Caco-2 (cell line): ENCODE measurements at regions not wholly inside any gene's neighbourhood (a gene's known extent, or its start where the extent isn't known, plus 50 kb on each side); places are given as distances from the start of the nearest gene placed in this dataset.

Source experiments
- BruUV-seq: library from RNA; stranded (reverse); fragments of 400-500 nt; replicated peaks from 2 replicates; lab custom pipeline; 2021; lab: Mats Ljungman, UMichigan
- CTCF ChIA-PET: fragments of 300-600 bp; sonication (Branson Sonifier 250); formaldehyde crosslinking; loops from one replicate; lab custom pipeline; 2022; ENCODE audit warnings: antibody characterized with exemption; lab: Charles Lee
- POLR2A ChIA-PET: fragments of 300-600 bp; sonication (Branson Sonifier 250); formaldehyde crosslinking; loops from one replicate; lab custom pipeline; 2022; ENCODE audit warnings: antibody characterized with exemption; lab: Charles Lee
- DNase-seq, 2 experiments: peaks; one replicate each; pipeline versions ENCODE4 v3.0.0 to v3.0.0-alpha.2; 2020 to 2022
- H3K27me3 ChIP-seq: replicated peaks from 2 replicates; pipeline ENCODE4 v1.6.0; 2011; ENCODE audit warnings: low read length; ENCODE audit not compliant: control insufficient read depth, insufficient read depth
- H3K36me3 ChIP-seq: 2 replicates; pipeline ENCODE4 v1.5.1; 2011; ENCODE audit warnings: low read length; ENCODE audit not compliant: control insufficient read depth, insufficient read depth
- H3K4me1 ChIP-seq: fragments of 250-450 bp; sonication (Bioruptor Pico); 2 replicates; pipeline ENCODE4 v1.5.1; 2020; ENCODE audit warnings: mild to moderate bottlenecking
- H3K4me3 ChIP-seq: 2 replicates; pipeline ENCODE4 v1.5.1; 2011; ENCODE audit warnings: low read depth, mild to moderate bottlenecking, control low read depth, low read length
- H3K9me3 ChIP-seq: fragments of 250-450 bp; sonication (Bioruptor Pico); 2 replicates; pipeline ENCODE4 v1.5.1; 2020; ENCODE audit warnings: mild to moderate bottlenecking, moderate library complexity
- H3K27ac Mint-ChIP-seq: one replicate; pipeline ENCODE4 v1.8.0; 2022; ENCODE audit warnings: mixed read lengths; ENCODE audit not compliant: unreplicated experiment
- H3K27me3 Mint-ChIP-seq: one replicate; pipeline ENCODE4 v1.8.0; 2022; ENCODE audit warnings: mixed read lengths; ENCODE audit not compliant: insufficient read depth, unreplicated experiment
- H3K36me3 Mint-ChIP-seq: one replicate; pipeline ENCODE4 v1.8.0; 2022; ENCODE audit warnings: mild to moderate bottlenecking, mixed read lengths; ENCODE audit not compliant: insufficient read depth, unreplicated experiment
- H3K4me1 Mint-ChIP-seq: one replicate; pipeline ENCODE4 v1.8.0; 2022; ENCODE audit warnings: low read depth, mixed read lengths; ENCODE audit not compliant: unreplicated experiment
- H3K4me3 Mint-ChIP-seq: one replicate; pipeline ENCODE4 v1.8.0; 2022; ENCODE audit warnings: mild to moderate bottlenecking, moderate library complexity, mixed read lengths; ENCODE audit not compliant: unreplicated experiment
- H3K9me3 Mint-ChIP-seq: one replicate; pipeline ENCODE4 v1.8.0; 2022; ENCODE audit warnings: mixed read lengths; ENCODE audit not compliant: unreplicated experiment
- CTCF ChIP-seq, 2 experiments: fragments of 200-600 bp in 1 of 2; IDR thresholded peaks; 1 replicate in 1 of 2; 2 replicates in 1 of 2; pipeline versions ENCODE4 v1.5.1 to v1.8.0; 2011 to 2022; ENCODE audit warnings: antibody characterized with exemption in 1 of 2, control low read depth in 1 of 2, inconsistent platforms in 1 of 2, low read depth in 1 of 2, low read length in 1 of 2, mild to moderate bottlenecking in 1 of 2, moderate library complexity in 1 of 2; ENCODE audit not compliant: insufficient read depth in 1 of 2, severe bottlenecking in 1 of 2, unreplicated experiment in 1 of 2
- intact Hi-C: fragments of 100-400 bp; cut with micrococcal nuclease; formaldehyde crosslinking; loops from one replicate; pipeline ENCODE4 v1.10.0; 2022; ENCODE audit not compliant: unreplicated experiment

DNA sequence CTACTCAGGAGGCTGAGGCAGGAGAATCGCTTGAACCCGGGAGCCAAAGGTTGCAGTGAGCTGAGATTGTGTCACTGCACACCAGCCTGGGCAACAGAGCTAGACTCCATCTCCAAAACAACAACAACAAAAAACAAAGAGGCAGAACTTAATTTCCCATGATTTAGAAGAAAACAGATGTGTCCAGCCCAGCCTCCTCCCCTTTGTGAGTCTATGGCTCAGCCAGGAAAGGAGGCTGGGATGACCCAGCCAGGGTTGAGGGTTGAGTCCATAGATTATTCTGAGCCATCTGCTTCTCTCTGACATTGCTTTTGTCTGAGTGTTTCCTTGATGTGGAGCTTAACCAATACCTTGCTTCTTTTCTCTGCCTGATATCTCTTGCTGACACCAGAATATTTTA lies 994.1 kb downstream of the TYW1 start:
- no peaks in the 10 kb centered on the region for H3K36me3 Mint-ChIP-seq
- POLR2A ChIA-PET: no interaction called here
- no peaks in the 10 kb centered on the region for H3K9me3 Mint-ChIP-seq
- no peak for DNase-seq
- Histone ChIP-seq H3K9me3 (no peaks in the 10 kb centered on the region), H3K36me3 (no peaks in the 10 kb centered on the region), H3K27me3 (no peaks in the 10 kb centered on the region), H3K4me3 (no peak overlapping the region), H3K4me1 (no peaks in the 10 kb centered on the region)
- H3K27ac Mint-ChIP-seq: no peak overlapping the region
- no TSS peak for BruUV-seq
- no peaks in the 10 kb centered on the region for H3K4me1 Mint-ChIP-seq
- H3K4me3 Mint-ChIP-seq: no peak overlapping the region
- peaks cover 6% of the 10 kb centered on the region for H3K27me3 Mint-ChIP-seq
- TF ChIP-seq CTCF (IDR thresholded peaks at IDR 0.05; ENCODE audit: insufficient read depth in 1 of 2, low read depth in 1 of 2, low read length in 1 of 2, severe bottlenecking in 1 of 2, unreplicated experiment in 1 of 2): no peak
- CTCF ChIA-PET: no interaction called here
- intact Hi-C loops: no loop called here

GRCh38 chr7:67992287-67992686 lies 995.7 kb downstream of the TYW1 start:
- POLR2A ChIA-PET: no interaction called here
- Histone ChIP-seq H3K4me3 (no peak overlapping the region), H3K27me3 (no peaks in the 10 kb centered on the region), H3K4me1 (no peaks in the 10 kb centered on the region), H3K9me3 (no peaks in the 10 kb centered on the region), H3K36me3 (no peaks in the 10 kb centered on the region)
- DNase-seq: no peak
- H3K27me3 Mint-ChIP-seq: peaks cover 6% of the 10 kb centered on the region
- H3K36me3 Mint-ChIP-seq: no peaks in the 10 kb centered on the region
- intact Hi-C loops: no loop called here
- H3K27ac Mint-ChIP-seq: no peak overlapping the region
- no peaks in the 10 kb centered on the region for H3K4me1 Mint-ChIP-seq
- no peak overlapping the region for H3K4me3 Mint-ChIP-seq
- peaks cover 4% of the 10 kb centered on the region for H3K9me3 Mint-ChIP-seq
- no peak for TF ChIP-seq CTCF (IDR thresholded peaks at IDR 0.05; ENCODE audit: insufficient read depth in 1 of 2, low read depth in 1 of 2, low read length in 1 of 2, severe bottlenecking in 1 of 2, unreplicated experiment in 1 of 2)
- BruUV-seq: no TSS peak
- CTCF ChIA-PET: no interaction called here

DNA sequence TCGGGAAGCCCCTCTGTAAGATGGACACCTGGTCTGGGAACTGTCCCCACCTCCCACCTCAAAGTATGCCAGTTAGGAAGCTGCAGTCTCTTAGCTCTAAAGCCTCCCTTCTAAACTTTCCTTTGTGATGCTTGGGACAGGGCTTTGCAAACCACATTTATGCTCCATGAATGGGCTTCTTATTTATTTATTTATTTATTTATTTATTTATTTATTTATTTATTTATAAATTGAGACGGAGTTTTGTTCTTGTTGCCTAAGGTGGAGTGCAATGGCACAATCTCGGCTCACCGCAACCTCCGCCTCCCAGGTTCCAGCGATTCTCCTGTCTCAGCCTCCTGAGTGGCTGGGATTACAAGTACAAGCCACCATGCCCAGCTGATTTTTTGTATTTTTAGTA lies 1009.4 kb downstream of the TYW1 start:
- no peaks in the 10 kb centered on the region for H3K27me3 Mint-ChIP-seq
- peaks cover 17% of the 10 kb centered on the region for H3K9me3 Mint-ChIP-seq
- TF ChIP-seq CTCF (IDR thresholded peaks at IDR 0.05; ENCODE audit: insufficient read depth in 1 of 2, low read depth in 1 of 2, low read length in 1 of 2, severe bottlenecking in 1 of 2, unreplicated experiment in 1 of 2): no peak
- H3K4me3 Mint-ChIP-seq: no peak overlapping the region
- no peak overlapping the region for H3K27ac Mint-ChIP-seq
- ChIA-PET POLR2A (interaction anchor here (0.5 kb wide), 1 partner anchor 30 kb away, joined by 4 read pairs; no protein-coding TSS in a partner anchor), CTCF (no interaction called here)
- no peak for DNase-seq
- Histone ChIP-seq H3K4me3 (no peak overlapping the region), H3K9me3 (no peaks in the 10 kb centered on the region), H3K4me1 (no peaks in the 10 kb centered on the region), H3K36me3 (no peaks in the 10 kb centered on the region), H3K27me3 (no peaks in the 10 kb centered on the region)
- no peaks in the 10 kb centered on the region for H3K4me1 Mint-ChIP-seq
- intact Hi-C loops: no loop called here
- BruUV-seq: no TSS peak
- no peaks in the 10 kb centered on the region for H3K36me3 Mint-ChIP-seq
